22Rv1 (cell line): ENCODE measurements at regions not wholly inside any gene's neighbourhood (a gene's known extent, or its start where the extent isn't known, plus 50 kb on each side); places are given as distances from the start of the nearest gene placed in this dataset.

ENCODE experiments used
- ZFX ChIP-seq: fragments of 450-650 bp; IDR thresholded peaks from 2 replicates; pipeline ENCODE4 v1.6.1; 2017; ENCODE audit warnings: antibody characterized with exemption, borderline replicate concordance
- TF ChIP-seq, protein P1 (sequence below): fragments of 450-650 bp; IDR thresholded peaks from 2 replicates; pipeline ENCODE4 v1.5.1; 2017; ENCODE audit warnings: mild to moderate bottlenecking

DNA sequence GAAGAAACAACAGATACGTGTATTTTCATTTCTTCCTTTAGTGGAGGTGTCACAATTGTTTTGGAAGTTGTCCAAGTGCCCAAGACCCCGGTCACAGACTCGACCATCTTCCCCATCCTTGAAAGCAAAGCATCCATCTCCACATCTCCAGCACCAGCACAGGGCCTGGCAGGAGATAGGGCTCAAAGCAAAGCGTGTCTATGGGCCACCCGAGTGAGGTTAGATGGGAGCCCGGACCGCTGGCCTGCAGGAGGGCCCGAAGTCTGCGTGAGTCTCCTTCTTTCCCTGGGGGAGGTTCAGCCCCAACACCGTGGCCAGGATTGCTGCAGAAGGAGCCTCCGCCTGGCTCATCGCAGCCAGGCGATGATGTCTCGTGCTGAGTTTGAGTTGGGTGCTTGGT is 83.5 kb upstream of the SULF2 start:
- TF ChIP-seq, protein P1, sequence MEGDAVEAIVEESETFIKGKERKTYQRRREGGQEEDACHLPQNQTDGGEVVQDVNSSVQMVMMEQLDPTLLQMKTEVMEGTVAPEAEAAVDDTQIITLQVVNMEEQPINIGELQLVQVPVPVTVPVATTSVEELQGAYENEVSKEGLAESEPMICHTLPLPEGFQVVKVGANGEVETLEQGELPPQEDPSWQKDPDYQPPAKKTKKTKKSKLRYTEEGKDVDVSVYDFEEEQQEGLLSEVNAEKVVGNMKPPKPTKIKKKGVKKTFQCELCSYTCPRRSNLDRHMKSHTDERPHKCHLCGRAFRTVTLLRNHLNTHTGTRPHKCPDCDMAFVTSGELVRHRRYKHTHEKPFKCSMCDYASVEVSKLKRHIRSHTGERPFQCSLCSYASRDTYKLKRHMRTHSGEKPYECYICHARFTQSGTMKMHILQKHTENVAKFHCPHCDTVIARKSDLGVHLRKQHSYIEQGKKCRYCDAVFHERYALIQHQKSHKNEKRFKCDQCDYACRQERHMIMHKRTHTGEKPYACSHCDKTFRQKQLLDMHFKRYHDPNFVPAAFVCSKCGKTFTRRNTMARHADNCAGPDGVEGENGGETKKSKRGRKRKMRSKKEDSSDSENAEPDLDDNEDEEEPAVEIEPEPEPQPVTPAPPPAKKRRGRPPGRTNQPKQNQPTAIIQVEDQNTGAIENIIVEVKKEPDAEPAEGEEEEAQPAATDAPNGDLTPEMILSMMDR = no peak
- TF ChIP-seq ZFX = no peak
